RKO (cell line): ENCODE measurements at regions not wholly inside any gene's neighbourhood (a gene's known extent, or its start where the extent isn't known, plus 50 kb on each side); places are given as distances from the start of the nearest gene placed in this dataset.
A peak's percentile ranks its signal among the peaks of the same experiment; 100 is the strongest.
"Not testable (repeated sequence)": the region's sequence is repeated elsewhere in the genome, so short reads cannot be mapped to it uniquely, and the experiment has no call there.

ENCODE experiments used
- DNase-seq: peaks from one replicate; pipeline ENCODE4 v3.0.0-alpha.2; 2016; ENCODE audit warnings: low spot score

GRCh38 chr4:79662651-79663050, 254.6 kb upstream of the GK2 start:
- DNase-seq: no peak

DNA sequence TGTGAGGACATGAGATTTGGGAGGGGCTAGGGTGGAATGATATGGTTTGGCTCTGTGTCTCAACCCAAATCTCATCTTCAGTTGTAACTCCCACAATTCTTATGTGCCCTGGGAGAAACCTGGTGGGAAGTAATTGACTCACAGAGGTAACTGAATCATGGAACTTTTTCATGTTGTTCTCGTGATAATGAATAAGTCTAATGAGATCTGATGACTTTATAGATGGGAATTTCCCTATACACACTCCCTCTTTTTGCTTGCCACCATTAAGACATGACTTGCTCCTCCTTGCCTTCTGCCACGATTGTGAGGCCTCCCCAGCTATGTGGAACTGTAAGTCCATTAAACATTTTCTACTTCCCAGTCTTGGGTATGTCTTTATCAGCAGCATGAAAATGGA, 253.2 kb upstream of the GK2 start:
- DNase-seq: peak; percentile 44

- not testable (repeated sequence) for DNase-seq
These were observed 251.4 kb upstream of the GK2 start for GRCh38 chr4:79659308-79659870.

DNA sequence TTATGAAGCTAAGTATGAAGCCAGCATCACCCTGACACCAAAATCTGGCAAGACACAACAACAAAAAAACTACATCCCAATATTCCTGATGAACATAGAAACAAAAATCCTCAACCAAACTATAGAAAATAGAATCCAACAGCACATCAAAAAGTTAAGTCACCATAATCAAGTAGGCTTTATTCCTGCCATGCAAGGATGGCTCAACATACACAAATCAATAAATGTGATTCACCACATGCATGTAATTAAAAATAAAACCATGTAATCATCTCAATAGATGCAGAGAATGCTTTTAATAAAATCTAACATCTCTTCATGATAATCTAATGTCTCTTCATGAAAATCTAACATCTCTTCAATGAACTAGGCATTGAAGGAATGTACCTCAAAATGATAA, 249.4 kb upstream of the GK2 start:
- no peak for DNase-seq

DNA sequence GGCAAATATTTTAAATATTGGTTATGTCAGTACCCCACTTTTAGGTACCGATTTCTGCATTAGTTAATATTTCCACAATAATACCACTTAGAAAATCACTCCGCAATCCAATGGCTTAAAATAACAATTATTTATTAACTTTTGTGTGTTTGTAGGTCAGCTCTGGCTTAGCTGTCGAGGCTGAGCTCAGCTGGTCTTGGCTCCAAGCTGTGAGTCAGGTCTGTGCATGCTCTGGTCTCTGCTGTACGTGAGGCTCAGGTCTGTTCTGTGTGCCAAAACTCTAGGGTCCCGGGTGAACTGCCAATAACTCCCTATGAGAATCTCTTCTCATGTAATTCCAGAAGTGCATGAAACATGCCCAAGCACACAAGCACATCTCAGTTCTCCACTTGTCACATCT, 245.8 kb upstream of the GK2 start:
- no peak for DNase-seq

DNA sequence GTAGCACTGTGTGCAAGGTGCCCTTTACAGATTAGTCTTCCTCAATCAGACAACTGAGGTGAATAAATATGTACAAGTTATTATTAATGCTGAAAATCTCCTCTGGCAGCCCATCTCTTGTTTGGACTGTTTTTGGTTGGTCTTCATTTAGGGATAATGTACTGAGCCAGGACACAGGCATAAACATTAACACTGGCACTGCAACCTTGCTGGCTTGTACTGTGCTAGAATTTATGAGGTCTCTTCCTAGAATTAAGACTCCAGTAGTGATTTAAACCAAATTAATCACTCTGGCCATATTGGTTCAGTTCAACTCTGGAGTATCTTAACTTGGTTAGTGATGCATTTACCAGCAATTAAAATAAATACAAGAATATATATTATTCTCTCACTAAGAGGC, 244.7 kb upstream of the GK2 start:
- no peak for DNase-seq

GRCh38 chr4:79652232-79652631, 244.2 kb upstream of the GK2 start:
- no peak for DNase-seq

DNA sequence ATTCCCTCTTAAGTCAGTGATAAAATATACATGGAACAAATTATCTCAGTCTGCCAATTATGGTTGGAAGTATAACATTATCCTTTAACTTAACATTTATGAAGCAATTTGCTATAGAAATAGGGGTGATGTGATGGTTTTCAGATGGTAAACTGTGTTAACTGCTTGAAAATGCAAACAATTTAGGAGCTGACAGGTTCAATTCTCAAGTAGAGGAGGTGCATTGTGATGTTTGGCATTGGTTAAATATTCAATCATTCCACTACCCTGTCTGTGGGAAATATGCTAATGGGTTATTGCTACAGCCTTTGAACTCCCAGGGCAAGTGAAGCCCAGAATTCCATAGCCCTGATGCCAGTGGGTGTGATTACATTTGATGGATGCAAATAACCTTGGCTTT, 243.4 kb upstream of the GK2 start:
- DNase-seq: no peak

DNA sequence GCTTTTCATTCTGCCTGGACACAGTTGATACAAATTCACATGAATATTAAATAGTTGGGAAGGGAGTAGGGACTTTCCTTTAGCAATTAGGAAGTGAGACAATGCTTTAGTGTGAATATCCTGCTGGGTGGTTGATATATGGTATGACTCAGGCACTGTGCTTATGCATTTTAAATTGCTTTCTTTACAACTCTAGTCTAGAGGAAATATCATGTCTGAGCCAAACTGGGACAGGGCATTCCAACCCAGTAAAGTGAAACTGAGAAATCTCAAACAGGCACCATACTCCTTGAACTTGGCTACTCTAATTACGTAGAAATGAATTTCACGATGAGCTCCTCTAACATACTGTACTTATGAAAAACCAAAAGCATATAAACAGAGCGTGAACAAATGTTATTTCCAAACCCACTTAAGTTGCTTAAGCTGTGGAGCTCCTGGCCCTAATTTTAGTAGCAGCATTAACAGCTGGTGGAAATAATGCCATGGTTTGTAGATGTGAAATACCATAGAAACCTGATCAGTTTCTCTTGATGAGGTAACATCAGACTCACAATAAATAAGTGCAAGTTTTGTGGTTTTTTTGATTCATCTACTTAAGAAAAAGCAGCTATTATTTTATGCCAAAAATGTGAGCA, 242.9 kb upstream of the GK2 start:
- DNase-seq: peak; percentile 55

DNA sequence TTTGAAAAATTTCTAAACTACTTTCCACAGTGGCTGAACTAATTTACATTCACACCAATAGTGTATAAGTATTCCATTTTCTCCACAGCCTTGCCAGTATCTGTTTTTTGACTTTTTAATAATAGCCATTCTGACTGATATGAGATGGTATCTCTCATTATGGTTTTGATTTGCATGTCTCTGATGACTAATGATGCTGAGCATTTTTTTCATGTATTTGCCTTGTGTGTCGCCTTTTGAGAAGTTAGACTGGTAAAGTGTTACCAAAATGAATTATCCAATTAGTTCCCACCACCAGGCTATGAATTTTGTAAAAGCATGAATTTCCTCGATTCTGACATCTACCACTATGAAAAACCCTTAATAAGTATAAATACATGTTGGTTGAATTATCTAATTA, 242.2 kb upstream of the GK2 start:
- DNase-seq: no peak

- DNase-seq: no peak
These were observed 237.9 kb upstream of the GK2 start for GRCh38 chr4:79645942-79646341.

- no peak for DNase-seq
These were observed 230.7 kb upstream of the GK2 start for GRCh38 chr4:79638735-79639134.

DNA sequence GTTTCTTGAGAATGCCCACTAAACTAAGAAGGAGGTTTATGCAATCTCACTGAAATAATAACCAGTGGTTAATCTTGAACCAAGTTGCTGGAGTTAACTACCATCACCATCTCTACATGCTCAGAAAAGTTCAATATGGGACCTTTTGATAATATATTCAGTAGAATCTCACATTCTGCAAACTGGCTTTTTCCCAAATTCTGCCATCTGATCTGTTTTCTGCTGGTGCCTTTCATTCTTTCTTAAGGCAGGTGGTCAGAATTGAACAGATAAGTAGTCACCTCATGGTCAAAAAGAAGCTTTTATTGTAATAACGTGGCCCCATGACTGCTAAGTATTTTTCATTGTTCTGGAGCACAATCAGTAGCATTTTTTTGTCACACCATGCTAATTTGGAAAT, 229.0 kb upstream of the GK2 start:
- DNase-seq: no peak

GRCh38 chr4:79634111-79634510, 226.1 kb upstream of the GK2 start:
- no peak for DNase-seq

GRCh38 chr4:79632114-79632513, 224.1 kb upstream of the GK2 start:
- DNase-seq: no peak

DNA sequence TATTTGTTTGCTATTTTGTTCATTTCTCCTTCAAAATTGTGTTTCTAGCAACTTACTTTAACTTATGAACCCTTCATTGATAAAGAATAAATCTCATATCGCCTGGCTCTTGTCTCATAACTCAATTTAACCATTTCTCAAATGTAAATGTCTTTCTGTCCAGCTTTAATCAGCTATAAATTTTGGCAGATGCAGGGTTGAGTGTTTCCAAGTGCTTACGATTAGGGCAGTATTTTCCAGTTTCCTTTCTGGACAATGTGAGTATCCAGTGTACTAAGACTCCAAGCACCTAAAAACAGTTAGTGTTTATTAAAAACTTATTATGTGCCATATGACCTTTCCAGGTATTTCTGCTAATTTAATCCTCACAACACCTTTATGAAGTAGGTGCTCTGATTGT, 218.6 kb upstream of the GK2 start:
- DNase-seq: no peak

DNA sequence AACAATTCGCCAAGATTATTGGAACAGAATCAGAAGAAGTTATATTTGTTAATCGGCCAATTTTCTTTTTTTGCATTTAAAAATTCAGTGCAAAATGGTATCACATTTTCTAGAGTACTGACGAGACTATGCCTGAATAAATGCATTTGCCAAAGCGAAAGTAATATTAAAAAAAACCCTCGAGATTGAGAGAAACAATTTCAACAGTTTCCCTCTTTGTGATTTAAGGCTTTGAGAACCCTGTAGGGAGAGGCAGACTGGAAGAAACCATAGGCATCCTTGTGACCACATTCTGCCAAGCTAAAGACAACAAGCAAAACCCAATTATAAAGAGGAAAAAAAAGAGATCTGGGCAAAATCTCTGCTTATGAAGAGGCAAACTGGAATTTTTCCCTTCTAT, 218.1 kb upstream of the GK2 start:
- no peak for DNase-seq

DNA sequence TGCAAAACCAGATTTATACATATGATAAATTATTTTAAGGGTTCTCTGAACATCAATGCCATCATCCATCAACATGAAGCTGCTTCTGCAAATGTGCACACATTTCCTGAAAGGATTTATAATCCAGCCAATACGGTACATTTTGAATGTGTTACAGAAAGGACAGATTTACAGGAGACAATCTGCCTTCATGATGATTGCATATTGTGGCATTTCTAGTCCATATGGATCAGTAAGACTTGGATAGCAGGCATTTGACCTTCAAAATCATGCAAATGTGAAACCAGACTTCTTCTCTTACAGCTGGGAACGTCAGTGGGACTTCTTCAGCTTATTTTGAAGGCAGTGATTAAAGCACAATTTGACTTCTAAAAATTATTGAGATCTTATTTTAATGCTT, 217.3 kb upstream of the GK2 start:
- no peak for DNase-seq

DNA sequence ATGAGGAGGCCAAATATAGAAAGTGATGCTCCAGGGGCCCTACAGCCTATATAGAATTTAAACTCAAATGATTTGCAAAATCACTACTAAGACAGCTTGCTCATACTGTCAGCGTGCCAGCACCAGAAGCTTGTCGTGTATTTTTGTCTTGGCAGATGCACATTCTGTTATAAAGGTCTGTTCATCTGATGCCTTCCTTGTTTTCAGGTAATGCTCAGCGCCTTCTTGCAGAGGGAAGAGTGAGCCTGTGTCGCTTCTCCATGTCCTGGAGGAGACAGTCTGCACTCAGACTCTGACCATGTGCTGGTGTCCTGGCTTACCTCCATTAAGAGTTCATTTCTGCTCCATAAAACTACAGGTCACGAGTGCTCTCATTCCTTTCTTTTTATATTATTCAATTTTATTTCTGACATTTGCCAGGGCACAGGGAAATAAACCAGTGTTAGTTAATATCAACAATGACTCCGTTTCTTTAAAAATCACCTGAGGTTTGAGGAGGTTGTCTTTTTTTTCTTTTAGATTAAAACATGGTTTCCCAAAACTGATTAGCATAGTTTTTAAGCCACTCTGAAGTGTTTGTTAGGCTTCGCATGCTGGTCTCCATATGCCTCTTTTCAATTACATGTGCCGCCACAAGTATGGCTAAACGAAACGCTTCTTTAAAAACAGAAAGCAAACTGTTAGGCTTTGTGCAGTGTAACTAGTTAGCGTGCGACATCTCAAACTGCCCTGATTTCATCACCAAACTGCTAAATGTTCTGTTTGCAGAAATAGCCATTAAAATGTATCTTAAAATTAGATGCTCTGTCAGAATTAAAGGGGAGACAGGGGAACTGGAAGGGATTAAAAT, 215.2 kb upstream of the GK2 start:
- DNase-seq: no peak

GRCh38 chr4:79621061-79621460, 213.0 kb upstream of the GK2 start:
- no peak for DNase-seq

- DNase-seq: no peak
These were observed 212.6 kb upstream of the GK2 start for GRCh38 chr4:79620617-79621016.

GRCh38 chr4:79613269-79613935, 205.4 kb upstream of the GK2 start:
- DNase-seq: no peak

DNA sequence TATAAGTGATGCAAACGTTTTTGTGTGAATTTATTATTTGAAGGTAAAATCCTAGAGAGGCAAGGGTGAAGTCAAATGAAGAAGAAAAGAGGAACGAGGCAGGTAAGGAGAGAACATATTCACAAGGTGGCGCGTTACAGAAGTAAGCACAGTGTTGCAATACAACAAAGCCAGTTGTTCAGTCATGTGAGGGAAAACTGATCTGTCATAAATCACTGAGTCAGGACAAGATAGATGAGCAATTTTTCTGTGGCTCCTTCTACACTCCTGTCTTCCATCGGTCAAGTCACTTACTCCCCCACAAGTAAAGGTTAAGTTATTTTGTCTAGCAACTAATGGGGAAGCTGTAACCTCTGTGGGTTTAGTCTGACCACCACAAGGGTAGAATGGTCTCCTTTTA, 203.0 kb upstream of the GK2 start:
- DNase-seq: no peak
